COLO668 (cell line): ENCODE measurements at regions not wholly inside any gene's neighbourhood (a gene's known extent, or its start where the extent isn't known, plus 50 kb on each side); places are given as distances from the start of the nearest gene placed in this dataset.
A peak's percentile ranks its signal among the peaks of the same experiment; 100 is the strongest.
"Not testable (repeated sequence)": the region's sequence is repeated elsewhere in the genome, so short reads cannot be mapped to it uniquely, and the experiment has no call there.

Experiments
- DNase-seq: peaks from one replicate; lab custom pipeline; 2025; ENCODE audit not compliant: unreplicated experiment; lab: John Stamatoyannopoulos, UW

GRCh38 chr6:37078814-37079213 lies 73.4 kb downstream of the FGD2 start:
- DNase-seq: no peak

DNA sequence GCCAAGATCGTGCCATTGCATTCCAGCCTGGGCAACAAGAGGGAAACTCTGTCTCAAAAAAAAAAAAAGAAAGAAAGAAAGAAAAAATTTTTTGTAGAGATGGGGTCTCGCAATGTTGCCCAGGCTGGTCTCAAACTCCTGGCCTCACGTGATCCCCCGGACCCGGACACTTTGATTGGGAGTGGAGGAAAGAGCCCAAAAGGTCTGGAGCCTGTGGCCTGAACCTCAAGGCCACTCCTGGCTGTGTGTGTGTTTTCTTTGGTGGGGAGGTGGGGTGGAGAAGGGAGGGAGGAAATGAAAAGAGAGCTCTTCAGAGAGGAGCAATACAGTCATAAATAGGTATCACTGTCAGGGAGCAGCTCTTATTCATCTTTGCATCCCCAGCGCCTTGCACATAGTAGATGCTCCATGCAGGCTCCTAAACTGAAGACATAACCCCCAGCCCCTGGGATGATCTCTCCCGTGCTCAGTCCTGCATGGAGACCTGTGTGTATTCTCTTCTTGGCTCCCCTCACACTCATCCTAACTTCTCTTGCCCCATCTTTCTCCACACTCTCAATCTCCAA lies 75.7 kb downstream of the FGD2 start:
- DNase-seq: no peak

GRCh38 chr6:37082390-37083130 lies 77.1 kb downstream of the FGD2 start:
- DNase-seq: no peak

GRCh38 chr6:37083243-37084138 lies 78.0 kb downstream of the FGD2 start:
- no peak for DNase-seq

DNA sequence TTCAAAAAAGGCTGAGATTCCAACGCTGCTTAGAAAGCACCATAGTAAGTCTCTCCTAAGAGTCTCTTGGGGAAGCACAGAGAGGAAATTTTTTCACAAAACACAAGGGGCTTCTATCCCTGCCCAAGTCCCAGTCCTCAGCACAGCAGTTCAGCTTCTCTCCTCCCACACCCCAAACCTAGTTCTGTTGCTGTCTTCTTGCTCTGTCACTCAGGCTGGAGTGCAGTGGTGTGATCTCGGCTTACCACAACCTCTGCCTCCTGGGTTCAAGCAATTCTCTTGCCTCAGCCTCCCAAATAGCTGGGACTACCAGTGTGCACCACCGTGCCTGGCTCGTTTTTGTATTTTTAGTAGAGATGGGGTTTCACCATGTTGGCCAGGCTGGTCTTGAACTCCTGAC lies 79.2 kb downstream of the FGD2 start:
- not testable (repeated sequence) for DNase-seq

GRCh38 chr6:37085198-37085597 lies 79.7 kb downstream of the FGD2 start:
- no peak for DNase-seq

- no peak for DNase-seq
Measured at GRCh38 chr6:37088897-37089296, 81.1 kb upstream of the PIM1 start.

DNA sequence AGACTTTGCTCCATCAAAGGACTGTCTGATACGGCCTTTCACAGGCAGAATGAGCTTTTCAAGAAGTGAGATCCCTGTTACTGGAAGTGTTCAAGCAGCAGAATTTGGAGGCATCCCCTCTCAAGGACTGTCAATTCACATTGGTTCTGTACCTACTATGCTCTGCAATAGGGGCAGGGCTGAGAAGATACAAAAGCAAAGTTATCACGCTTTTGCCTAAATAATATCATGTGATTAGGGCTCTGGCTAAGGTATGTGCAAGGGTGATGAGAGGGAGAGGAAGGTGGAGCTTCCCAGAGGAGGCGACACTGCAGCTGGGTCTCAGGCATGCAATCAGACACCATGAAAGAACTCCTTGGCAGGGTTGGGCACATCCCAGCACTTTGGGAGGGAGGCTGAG lies 80.2 kb upstream of the PIM1 start:
- DNase-seq: no peak

- DNase-seq: not testable (repeated sequence)
Measured at GRCh38 chr6:37091104-37091503, 78.8 kb upstream of the PIM1 start.

DNA sequence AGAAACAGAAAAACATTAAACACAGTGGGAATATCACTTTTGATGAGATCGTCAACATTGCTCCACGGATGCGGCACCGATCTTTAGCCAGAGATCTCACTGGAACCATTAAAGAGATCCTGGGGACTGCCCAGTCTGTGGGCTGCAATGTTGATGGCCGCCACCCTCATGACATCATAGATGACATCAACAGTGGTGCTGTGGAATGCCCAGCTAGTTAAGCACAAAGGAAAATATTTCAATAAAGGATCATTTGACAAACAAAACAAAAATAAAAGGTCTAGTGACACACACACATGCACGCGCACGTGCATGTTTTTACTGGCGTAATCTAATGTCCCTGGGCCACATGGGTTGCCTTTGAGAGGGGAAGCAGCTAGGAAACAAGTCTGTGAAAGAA lies 78.4 kb upstream of the PIM1 start:
- not testable (repeated sequence) for DNase-seq

GRCh38 chr6:37092923-37093727 lies 76.8 kb upstream of the PIM1 start:
- no peak for DNase-seq

- DNase-seq: no peak
Measured at GRCh38 chr6:37093728-37094069, 76.3 kb upstream of the PIM1 start.

GRCh38 chr6:37095997-37096396 lies 74.0 kb upstream of the PIM1 start:
- no peak for DNase-seq

DNA sequence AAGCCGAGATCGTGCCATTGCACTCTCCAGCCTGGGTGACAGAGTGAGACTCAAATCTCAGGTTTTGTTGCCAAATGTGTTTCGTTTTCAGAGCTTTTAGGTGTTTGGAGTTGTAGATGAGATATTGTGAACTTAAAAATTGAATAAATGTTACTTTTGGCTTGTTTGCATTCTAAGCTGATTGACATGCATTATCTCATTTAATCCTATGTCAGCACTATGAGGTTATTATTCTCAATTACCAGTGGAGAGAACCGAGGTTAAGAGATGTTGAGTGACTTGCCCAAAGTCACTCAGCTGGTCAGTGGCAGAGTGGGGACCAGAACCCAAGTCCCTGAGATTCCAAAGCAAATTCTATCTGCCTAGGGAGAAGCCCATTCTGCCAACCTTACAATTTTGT lies 72.6 kb upstream of the PIM1 start:
- no peak for DNase-seq

- no peak for DNase-seq
Measured at GRCh38 chr6:37099442-37099841, 70.5 kb upstream of the PIM1 start.

DNA sequence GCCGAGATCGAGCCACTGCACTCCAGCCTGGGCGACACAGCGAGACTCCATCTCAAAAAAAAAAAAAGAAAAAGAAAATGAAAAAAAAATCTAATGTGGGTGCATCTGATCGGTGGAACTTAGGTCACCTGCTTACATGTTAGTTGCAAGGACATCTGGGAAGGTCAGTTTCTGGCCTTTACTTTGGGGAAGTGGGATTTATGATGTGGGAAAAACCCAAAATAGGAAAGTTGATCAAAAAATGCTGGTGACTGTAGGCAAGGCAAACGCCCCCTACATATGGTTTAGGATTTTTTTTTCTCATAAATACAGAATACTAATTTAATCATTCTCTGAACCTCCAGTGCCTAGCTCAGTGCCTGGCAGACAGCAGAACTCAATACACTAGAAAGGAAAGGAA lies 69.2 kb upstream of the PIM1 start:
- no peak for DNase-seq

DNA sequence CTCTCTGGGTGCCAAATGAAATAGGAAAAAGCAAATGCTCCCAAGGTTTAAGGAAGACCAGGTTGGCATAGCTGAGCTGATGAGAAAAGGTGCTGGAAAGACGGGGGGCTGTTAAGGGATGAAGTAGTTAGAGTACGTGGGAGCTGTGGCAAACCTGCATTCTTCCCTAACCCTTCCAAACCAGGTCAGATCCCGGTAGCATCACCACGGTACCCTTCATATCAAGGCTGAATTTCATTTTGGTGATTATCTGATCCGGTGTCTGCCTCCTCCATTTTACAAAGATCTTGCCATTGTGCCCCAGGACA lies 68.0 kb upstream of the PIM1 start:
- DNase-seq: no peak

GRCh38 chr6:37102299-37103168 lies 67.4 kb upstream of the PIM1 start:
- DNase-seq: peak; percentile 85

DNA sequence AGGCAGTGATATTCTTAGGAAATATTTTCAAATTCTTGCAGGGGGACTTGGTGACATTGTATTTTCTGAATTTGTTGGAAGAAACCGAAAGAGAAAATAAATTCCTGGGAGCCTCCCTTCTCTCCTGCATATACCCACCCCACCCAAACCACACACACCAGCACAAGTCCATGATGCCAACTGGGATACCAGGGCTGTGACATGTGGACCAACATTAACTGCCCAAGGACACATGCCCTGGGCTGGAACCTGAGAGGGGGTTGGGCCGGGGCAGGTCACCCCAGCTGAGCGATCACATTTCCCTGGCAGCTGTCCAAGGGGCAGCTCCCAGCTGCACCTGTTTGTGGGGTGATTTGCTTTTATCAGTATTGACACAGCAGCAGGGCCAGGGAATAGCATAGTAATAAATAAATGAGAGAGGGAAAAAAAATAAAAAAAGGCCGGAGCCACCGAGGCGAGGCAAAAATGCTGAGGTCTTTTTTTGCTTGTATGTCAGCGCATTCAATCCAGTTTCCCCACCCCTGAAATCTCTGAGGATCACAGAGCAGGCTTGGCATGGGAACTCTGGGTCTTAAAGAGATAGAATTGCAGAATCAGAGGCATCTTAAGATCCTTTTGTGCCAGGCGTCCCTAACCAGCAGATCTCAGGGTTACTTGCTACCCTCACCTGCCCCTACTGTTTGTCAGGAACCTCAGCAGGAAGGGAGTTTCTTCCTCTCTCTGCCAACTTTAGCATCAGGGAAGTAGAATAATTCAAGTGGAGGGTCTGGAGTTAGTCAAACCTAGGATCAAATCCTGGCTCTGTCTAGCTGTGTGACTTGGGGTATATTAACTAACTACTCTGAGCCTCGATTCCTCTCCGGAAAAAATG lies 66.5 kb upstream of the PIM1 start:
- peak; percentile 92 for DNase-seq

- no peak for DNase-seq
Measured at GRCh38 chr6:37104824-37105147, 65.2 kb upstream of the PIM1 start.
